Osteoblast (primary cell): ENCODE measurements at regions not wholly inside any gene's neighbourhood (a gene's known extent, or its start where the extent isn't known, plus 50 kb on each side); places are given as distances from the start of the nearest gene placed in this dataset.

Experiments used
- DNase-seq: peaks from one replicate; pipeline ENCODE4 v3.0.0; 2011; ENCODE audit warnings: low spot score, mixed read lengths; ENCODE audit not compliant: insufficient read length; ENCODE audit errors: missing footprints
- H2AFZ ChIP-seq: 2 replicates; pipeline ENCODE4 v1.6.0; 2011; ENCODE audit warnings: mild to moderate bottlenecking, low read length
- H3K27ac ChIP-seq: 2 replicates; pipeline ENCODE4 v1.5.1; 2011; ENCODE audit warnings: mild to moderate bottlenecking, low read depth, low read length, moderate library complexity
- H3K27me3 ChIP-seq: 2 replicates; pipeline ENCODE4 v1.6.0; 2012; ENCODE audit warnings: mild to moderate bottlenecking, control low read depth, inconsistent platforms, low read length, moderate library complexity; ENCODE audit not compliant: insufficient read depth
- H3K36me3 ChIP-seq: 2 replicates; pipeline ENCODE4 v1.5.1; 2011; ENCODE audit warnings: mild to moderate bottlenecking, low read length, control low read depth, moderate library complexity; ENCODE audit not compliant: insufficient read depth
- H3K4me1 ChIP-seq: 2 replicates; pipeline ENCODE4 v1.5.1; 2011; ENCODE audit warnings: mild to moderate bottlenecking, low read length, control low read depth, moderate library complexity; ENCODE audit not compliant: insufficient read depth
- H3K4me2 ChIP-seq: 2 replicates; pipeline ENCODE4 v1.6.0; 2011; ENCODE audit warnings: mild to moderate bottlenecking, low read length; ENCODE audit not compliant: insufficient read depth
- H3K4me3 ChIP-seq: fragments of 200-600 bp; sonication (generic); 3 replicates; pipeline ENCODE4 v1.5.1; 2012; ENCODE audit warnings: mild to moderate bottlenecking, low read length, inconsistent platforms; ENCODE audit not compliant: insufficient read depth
- H3K79me2 ChIP-seq: 2 replicates; pipeline ENCODE4 v1.6.0; 2012; ENCODE audit warnings: mild to moderate bottlenecking, low read length, control low read depth, inconsistent platforms; ENCODE audit not compliant: insufficient read depth
- H3K9me3 ChIP-seq: 2 replicates; pipeline ENCODE4 v1.5.1; 2011; ENCODE audit warnings: low read depth, low read length, control low read depth
- H4K20me1 ChIP-seq: 2 replicates; pipeline ENCODE4 v1.6.0; 2012; ENCODE audit warnings: mild to moderate bottlenecking, low read length, control low read depth; ENCODE audit not compliant: insufficient read depth
- CTCF ChIP-seq: IDR thresholded peaks from 2 replicates; pipeline ENCODE4 v1.5.1; 2011; ENCODE audit warnings: mild to moderate bottlenecking, low read depth, low read length, moderate library complexity; ENCODE audit errors: extremely low read depth

GRCh38 chr5:125214080-125214479 is 467.6 kb upstream of the ZNF608 start:
- Histone ChIP-seq H2AFZ (no peak overlapping the region), H3K4me2 (no peak overlapping the region), H3K4me3 (no peak overlapping the region), H3K36me3 (no peaks in the 10 kb centered on the region), H3K27me3 (no peaks in the 10 kb centered on the region), H3K79me2 (no peaks in the 10 kb centered on the region), H3K4me1 (no peaks in the 10 kb centered on the region), H3K27ac (no peak overlapping the region), H4K20me1 (no peaks in the 10 kb centered on the region), H3K9me3 (no peaks in the 10 kb centered on the region)
- no peak for TF ChIP-seq CTCF
- DNase-seq = no peak

GRCh38 chr5:125215593-125215992 is 469.2 kb upstream of the ZNF608 start:
- TF ChIP-seq CTCF = no peak
- Histone ChIP-seq H3K27ac (no peak overlapping the region), H3K36me3 (no peaks in the 10 kb centered on the region), H3K4me2 (no peak overlapping the region), H3K9me3 (no peaks in the 10 kb centered on the region), H3K79me2 (no peaks in the 10 kb centered on the region), H2AFZ (no peak overlapping the region), H3K4me1 (no peaks in the 10 kb centered on the region), H4K20me1 (no peaks in the 10 kb centered on the region), H3K27me3 (no peaks in the 10 kb centered on the region), H3K4me3 (no peak overlapping the region)
- no peak for DNase-seq

GRCh38 chr5:125219710-125220109 is 473.3 kb upstream of the ZNF608 start:
- H3K27me3 ChIP-seq = no peaks in the 10 kb centered on the region
- no peak overlapping the region for H2AFZ ChIP-seq
- no peaks in the 10 kb centered on the region for H3K79me2 ChIP-seq
- H3K27ac ChIP-seq = no peak overlapping the region
- TF ChIP-seq CTCF = no peak
- H3K4me1 ChIP-seq = no peaks in the 10 kb centered on the region
- no peak overlapping the region for H3K4me2 ChIP-seq
- H3K36me3 ChIP-seq = no peaks in the 10 kb centered on the region
- H3K4me3 ChIP-seq = no peak overlapping the region
- no peaks in the 10 kb centered on the region for H3K9me3 ChIP-seq
- no peaks in the 10 kb centered on the region for H4K20me1 ChIP-seq
- no peak for DNase-seq

- no peaks in the 10 kb centered on the region for H3K79me2 ChIP-seq
- no peaks in the 10 kb centered on the region for H3K36me3 ChIP-seq
Observed at GRCh38 chr5:125220284-125220683, 473.8 kb upstream of the ZNF608 start.

More at GRCh38 chr5:125220284-125220683, 473.8 kb upstream of the ZNF608 start:
- Histone ChIP-seq H3K27me3 (no peaks in the 10 kb centered on the region), H3K4me1 (no peaks in the 10 kb centered on the region), H3K4me2 (no peak overlapping the region), H3K4me3 (no peak overlapping the region), H2AFZ (no peak overlapping the region), H4K20me1 (no peaks in the 10 kb centered on the region), H3K27ac (no peak overlapping the region), H3K9me3 (no peaks in the 10 kb centered on the region)
- TF ChIP-seq CTCF = no peak
- DNase-seq = no peak
